SH-SY5Y (cell line): ENCODE measurements at regions not wholly inside any gene's neighbourhood (a gene's known extent, or its start where the extent isn't known, plus 50 kb on each side); places are given as distances from the start of the nearest gene placed in this dataset.

Experiments used
- GATA2 ChIP-seq: IDR thresholded peaks from 2 replicates; pipeline ENCODE4 v1.6.1; 2011; ENCODE audit warnings: mild to moderate bottlenecking, low read depth, low read length
- GATA3 ChIP-seq: IDR thresholded peaks from 2 replicates; pipeline ENCODE4 v1.6.1; 2011; ENCODE audit warnings: low read depth, mild to moderate bottlenecking, low read length, moderate library complexity

GRCh38 chr1:58430421-58431275 lies 115.9 kb downstream of the OMA1 start:
- no peak for TF ChIP-seq GATA3
- no peak for TF ChIP-seq GATA2

- TF ChIP-seq GATA3, result no peak
- TF ChIP-seq GATA2, result no peak
These were observed 119.6 kb downstream of the OMA1 start for GRCh38 chr1:58426918-58427317.

- TF ChIP-seq GATA3 (no peak), GATA2 (no peak)
These were observed 124.1 kb downstream of the OMA1 start for GRCh38 chr1:58422436-58422835.

- TF ChIP-seq GATA3 (no peak), GATA2 (no peak)
These were observed 128.0 kb downstream of the OMA1 start for GRCh38 chr1:58418283-58419228.

- TF ChIP-seq GATA2, result no peak
- TF ChIP-seq GATA3, result no peak
These were observed 134.4 kb downstream of the OMA1 start for GRCh38 chr1:58412071-58412580.

GRCh38 chr1:58409890-58410289 lies 136.6 kb downstream of the OMA1 start:
- TF ChIP-seq GATA2, result no peak
- no peak for TF ChIP-seq GATA3

GRCh38 chr1:58409336-58409735 lies 137.2 kb downstream of the OMA1 start:
- TF ChIP-seq GATA2 (no peak), GATA3 (no peak)

- no peak for TF ChIP-seq GATA2
- no peak for TF ChIP-seq GATA3
These were observed 140.0 kb downstream of the OMA1 start for GRCh38 chr1:58406301-58407071.

GRCh38 chr1:58405660-58406059 lies 140.9 kb downstream of the OMA1 start:
- TF ChIP-seq GATA2 (no peak), GATA3 (no peak)

GRCh38 chr1:58403894-58404293 lies 142.6 kb downstream of the OMA1 start:
- TF ChIP-seq GATA2 (no peak), GATA3 (no peak)

- no peak for TF ChIP-seq GATA2
- no peak for TF ChIP-seq GATA3
These were observed 144.1 kb downstream of the OMA1 start for GRCh38 chr1:58402444-58402843.

GRCh38 chr1:58401991-58402390 lies 144.5 kb downstream of the OMA1 start:
- TF ChIP-seq GATA3, result no peak
- no peak for TF ChIP-seq GATA2

- TF ChIP-seq GATA2, result no peak
- TF ChIP-seq GATA3, result no peak
These were observed 147.3 kb downstream of the OMA1 start for GRCh38 chr1:58399176-58399575.

- no peak for TF ChIP-seq GATA3
- no peak for TF ChIP-seq GATA2
These were observed 147.8 kb downstream of the OMA1 start for GRCh38 chr1:58398714-58399113.
